Suprapubic skin (tissue), 4 donors: ENCODE measurements at regions not wholly inside any gene's neighbourhood (a gene's known extent, or its start where the extent isn't known, plus 50 kb on each side); places are given as distances from the start of the nearest gene placed in this dataset.

Experiments used
- DNase-seq, 2 donors: peaks; one replicate each; pipeline ENCODE4 v3.0.0-alpha.2; 2019; ENCODE audit warnings: low spot score in 2 of 2
- H3K27ac ChIP-seq: fragments of 200-600 bp; sonication (generic); one replicate; pipeline ENCODE4 v1.5.1; 2019
- H3K27me3 ChIP-seq: fragments of 200-600 bp; sonication (generic); one replicate; pipeline ENCODE4 v1.5.1; 2019
- H3K36me3 ChIP-seq: fragments of 200-600 bp; sonication (generic); one replicate; pipeline ENCODE4 v1.5.1; 2019
- H3K4me1 ChIP-seq: fragments of 200-600 bp; sonication (generic); one replicate; pipeline ENCODE4 v1.5.1; 2019
- H3K4me3 ChIP-seq: fragments of 200-600 bp; sonication (generic); one replicate; pipeline ENCODE4 v1.5.1; 2019; ENCODE audit warnings: mild to moderate bottlenecking
- H3K9me3 ChIP-seq: fragments of 200-600 bp; sonication (generic); one replicate; pipeline ENCODE4 v1.5.1; 2019
- CTCF ChIP-seq, 2 donors: fragments of 200-600 bp in 1 of 2; fragments of 450-650 bp in 1 of 2; sonication (generic) in 1 of 2; IDR thresholded peaks; one replicate each; pipeline ENCODE4 v1.5.1; 2016 to 2019; ENCODE audit warnings: antibody characterized with exemption in 2 of 2, mild to moderate bottlenecking in 1 of 2, moderate library complexity in 1 of 2
- EP300 ChIP-seq: sonication (generic); formaldehyde crosslinking; IDR thresholded peaks from one replicate; pipeline ENCODE4 v1.6.1; 2017; ENCODE audit warnings: antibody characterized with exemption
- POLR2A ChIP-seq, 2 donors: fragments of 450-650 bp; IDR thresholded peaks; one replicate each; pipeline ENCODE4 v1.6.1; 2017; ENCODE audit warnings: antibody characterized with exemption in 2 of 2, mild to moderate bottlenecking in 2 of 2, moderate library complexity in 2 of 2
- POLR2AphosphoS5 ChIP-seq, 3 donors: sonication (generic); formaldehyde crosslinking; IDR thresholded peaks; one replicate each; pipeline ENCODE4 v1.6.1; 2017; ENCODE audit warnings: antibody characterized with exemption in 3 of 3
- WGBS: methylation state at CpG from one replicate; pipeline ENCODE4 v1.1.5; 2018; 5-methylcytosine and 5-hydroxymethylcytosine counted together

GRCh38 chr14:87153901-87154300 is 839.1 kb downstream of the GALC start:
- 80% methylated on average over 4 of the region's 4 CpGs for WGBS
- Histone ChIP-seq H3K4me1 (no peaks in the 10 kb centered on the region), H3K36me3 (no peaks in the 10 kb centered on the region), H3K27me3 (no peaks in the 10 kb centered on the region), H3K4me3 (no peak overlapping the region), H3K9me3 (no peaks in the 10 kb centered on the region), H3K27ac (no peak overlapping the region)
- no peak for DNase-seq
- no peak for TF ChIP-seq CTCF (IDR thresholded peaks at IDR 0.05)
- TF ChIP-seq POLR2AphosphoS5 (IDR thresholded peaks at IDR 0.05) = no peak
- no peak for TF ChIP-seq POLR2A (IDR thresholded peaks at IDR 0.05)
- no peak for TF ChIP-seq EP300

- 81% methylated on average over 2 of the region's 2 CpGs for WGBS
- Histone ChIP-seq H3K4me1 (no peaks in the 10 kb centered on the region), H3K4me3 (no peak overlapping the region), H3K36me3 (no peaks in the 10 kb centered on the region), H3K27me3 (no peaks in the 10 kb centered on the region), H3K9me3 (no peaks in the 10 kb centered on the region), H3K27ac (no peak overlapping the region)
- DNase-seq = no peak
- no peak for TF ChIP-seq POLR2A (IDR thresholded peaks at IDR 0.05)
- no peak for TF ChIP-seq POLR2AphosphoS5 (IDR thresholded peaks at IDR 0.05)
- TF ChIP-seq CTCF (IDR thresholded peaks at IDR 0.05) = no peak
- no peak for TF ChIP-seq EP300
Observed at GRCh38 chr14:87153391-87153790, 839.6 kb downstream of the GALC start.

- TF ChIP-seq POLR2AphosphoS5 (IDR thresholded peaks at IDR 0.05) (no peak), CTCF (IDR thresholded peaks at IDR 0.05) (no peak), POLR2A (IDR thresholded peaks at IDR 0.05) (no peak), EP300 (no peak)
- H3K27ac ChIP-seq = no peak overlapping the region
- H3K36me3 ChIP-seq = no peaks in the 10 kb centered on the region
- DNase-seq = no peak
- H3K4me1 ChIP-seq = no peaks in the 10 kb centered on the region
- WGBS = 60% methylated on average over 5 of the region's 5 CpGs
- H3K4me3 ChIP-seq = no peak overlapping the region
- no peaks in the 10 kb centered on the region for H3K9me3 ChIP-seq
- no peaks in the 10 kb centered on the region for H3K27me3 ChIP-seq
Observed at GRCh38 chr14:87152693-87153092, 840.3 kb downstream of the GALC start.

GRCh38 chr14:87149583-87150354 is 843.2 kb downstream of the GALC start:
- no peak for TF ChIP-seq POLR2AphosphoS5 (IDR thresholded peaks at IDR 0.05)
- no peak for TF ChIP-seq EP300
- no peak for TF ChIP-seq POLR2A (IDR thresholded peaks at IDR 0.05)
- TF ChIP-seq CTCF (IDR thresholded peaks at IDR 0.05) = no peak
- Histone ChIP-seq H3K9me3 (no peaks in the 10 kb centered on the region), H3K27ac (no peak overlapping the region), H3K4me3 (no peak overlapping the region), H3K27me3 (no peaks in the 10 kb centered on the region), H3K4me1 (no peaks in the 10 kb centered on the region), H3K36me3 (no peaks in the 10 kb centered on the region)
- DNase-seq = no peak
- WGBS = 61% methylated on average over 6 of the region's 6 CpGs

- no peak for DNase-seq
- no peaks in the 10 kb centered on the region for H3K36me3 ChIP-seq
- WGBS = 39% methylated on average over 3 of the region's 3 CpGs
Observed at GRCh38 chr14:87148655-87149054, 844.3 kb downstream of the GALC start.

More at GRCh38 chr14:87148655-87149054, 844.3 kb downstream of the GALC start:
- no peaks in the 10 kb centered on the region for H3K9me3 ChIP-seq
- H3K27me3 ChIP-seq = no peaks in the 10 kb centered on the region
- no peaks in the 10 kb centered on the region for H3K4me1 ChIP-seq
- H3K4me3 ChIP-seq = no peak overlapping the region
- no peak for TF ChIP-seq POLR2AphosphoS5 (IDR thresholded peaks at IDR 0.05)
- no peak for TF ChIP-seq CTCF (IDR thresholded peaks at IDR 0.05)
- no peak for TF ChIP-seq EP300
- no peak for TF ChIP-seq POLR2A (IDR thresholded peaks at IDR 0.05)
- no peak overlapping the region for H3K27ac ChIP-seq
